ENCODE measurements at regions not wholly inside any gene's neighbourhood (a gene's known extent, or its start where the extent isn't known, plus 50 kb on each side); places are given as distances from the start of the nearest gene placed in this dataset.

GRCh38 chr9:84402517-84402916, 62.0 kb upstream of the SLC28A3 start:
- TF ChIP-seq CTCF (IDR thresholded peaks at IDR 0.05; ENCODE audit: insufficient read depth, low read length) (no peak), POLR2AphosphoS5 (IDR thresholded peaks at IDR 0.05; ENCODE audit: low read depth) (no peak)

Measured in HL-60 (cell line).